CD14-positive monocyte (primary cell): ENCODE measurements at regions not wholly inside any gene's neighbourhood (a gene's known extent, or its start where the extent isn't known, plus 50 kb on each side); places are given as distances from the start of the nearest gene placed in this dataset.

ENCODE experiments used
- DNase-seq, 3 donors: peaks; one replicate each; pipeline ENCODE4 v3.0.0-alpha.2; 2011 to 2022
- H2AFZ ChIP-seq: 2 replicates; pipeline ENCODE4 v1.6.0; 2012; ENCODE audit warnings: mild to moderate bottlenecking, low read depth, low read length, inconsistent platforms; ENCODE audit not compliant: insufficient read depth, poor library complexity, severe bottlenecking
- H3K27ac ChIP-seq, 2 donors: 1 replicate in 1 of 2; 2 replicates in 1 of 2; pipeline ENCODE4 v1.5.1; 2012 to 2013; ENCODE audit warnings: low read length in 2 of 2, control low read depth in 1 of 2, inconsistent platforms in 1 of 2, low read depth in 1 of 2, mild to moderate bottlenecking in 1 of 2
- H3K27me3 ChIP-seq, 2 donors: one replicate each; pipeline versions ENCODE4 v1.6.0 to v1.6.1; 2011 to 2013; ENCODE audit warnings: low read length in 2 of 2; ENCODE audit not compliant: control insufficient read depth in 2 of 2, insufficient read depth in 2 of 2
- H3K36me3 ChIP-seq, 2 donors: replicated peaks in 1 of 2; 1 replicate in 1 of 2; 2 replicates in 1 of 2; pipeline versions ENCODE4 v1.5.1 to v1.6.1; 2012 to 2013; ENCODE audit warnings: low read length in 2 of 2, control low read depth in 1 of 2, inconsistent platforms in 1 of 2, mild to moderate bottlenecking in 1 of 2; ENCODE audit not compliant: insufficient read depth in 2 of 2, control insufficient read depth in 1 of 2
- H3K4me1 ChIP-seq, 2 donors: 1 replicate in 1 of 2; 2 replicates in 1 of 2; pipeline versions ENCODE4 v1.5.1 to v1.6.1; 2012 to 2013; ENCODE audit warnings: low read length in 2 of 2, control low read depth in 1 of 2, inconsistent platforms in 1 of 2, mild to moderate bottlenecking in 1 of 2, moderate library complexity in 1 of 2; ENCODE audit not compliant: insufficient read depth in 2 of 2, control insufficient read depth in 1 of 2
- H3K4me2 ChIP-seq: replicated peaks from 2 replicates; pipeline ENCODE3; 2012; ENCODE audit warnings: low read length, moderate library complexity, mild to moderate bottlenecking; ENCODE audit not compliant: poor library complexity, severe bottlenecking; ENCODE audit errors: extremely low read depth
- H3K4me3 ChIP-seq, 3 experiments: fragments of 200-600 bp in 1 of 3; sonication (generic) in 1 of 3; replicated peaks in 1 of 3; 1 replicate in 2 of 3; 2 replicates in 1 of 3; pipeline ENCODE4 v1.5.1; 2011 to 2013; ENCODE audit warnings: low read length in 3 of 3, mild to moderate bottlenecking in 3 of 3, control low read depth in 2 of 3, low read depth in 2 of 3, inconsistent platforms in 1 of 3, moderate library complexity in 1 of 3
- H3K79me2 ChIP-seq: 2 replicates; pipeline ENCODE4 v1.6.0; 2012; ENCODE audit warnings: mild to moderate bottlenecking, control low read depth, inconsistent platforms, low read length, moderate library complexity; ENCODE audit not compliant: insufficient read depth
- H3K9ac ChIP-seq: 2 replicates; pipeline ENCODE4 v1.6.0; 2017; ENCODE audit warnings: low read length, mild to moderate bottlenecking; ENCODE audit not compliant: insufficient read depth, poor library complexity, severe bottlenecking
- H3K9me3 ChIP-seq, 2 donors: replicated peaks in 1 of 2; 1 replicate in 1 of 2; 2 replicates in 1 of 2; pipeline versions ENCODE4 v1.5.1 to v1.6.1; 2012 to 2013; ENCODE audit warnings: low read length in 2 of 2, control low read depth in 1 of 2; ENCODE audit not compliant: control insufficient read depth in 1 of 2, insufficient read depth in 1 of 2
- H4K20me1 ChIP-seq: 2 replicates; pipeline ENCODE4 v1.6.0; 2012; ENCODE audit warnings: mild to moderate bottlenecking, low read length, control low read depth, moderate library complexity; ENCODE audit not compliant: insufficient read depth
- H3K27ac Mint-ChIP-seq, 7 donors: one replicate each; pipeline ENCODE4 v1.8.0; 2020; ENCODE audit warnings: mild to moderate bottlenecking in 7 of 7, mixed read lengths in 7 of 7, moderate library complexity in 6 of 7, inconsistent platforms in 2 of 7
- H3K27me3 Mint-ChIP-seq, 3 donors: one replicate each; pipeline ENCODE4 v1.8.0; 2021 to 2022; ENCODE audit warnings: low read depth in 3 of 3, mild to moderate bottlenecking in 3 of 3, mixed read lengths in 3 of 3, moderate library complexity in 3 of 3, inconsistent platforms in 1 of 3
- H3K36me3 Mint-ChIP-seq, 2 donors: one replicate each; pipeline ENCODE4 v1.8.0; 2020; ENCODE audit warnings: mixed read lengths in 2 of 2, inconsistent platforms in 1 of 2, mild to moderate bottlenecking in 1 of 2
- H3K4me1 Mint-ChIP-seq: one replicate; pipeline ENCODE4 v1.8.0; 2020; ENCODE audit warnings: mild to moderate bottlenecking, mixed read lengths
- H3K4me3 Mint-ChIP-seq, 2 donors: one replicate each; pipeline ENCODE4 v1.8.0; 2020; ENCODE audit warnings: mild to moderate bottlenecking in 2 of 2, mixed read lengths in 2 of 2, moderate library complexity in 1 of 2
- H3K9me3 Mint-ChIP-seq, 7 donors: one replicate each; pipeline ENCODE4 v1.8.0; 2020 to 2022; ENCODE audit warnings: mixed read lengths in 7 of 7, mild to moderate bottlenecking in 6 of 7, moderate library complexity in 6 of 7, inconsistent platforms in 2 of 7
- CTCF ChIP-seq: fragments of 200-600 bp; IDR thresholded peaks from one replicate; pipeline ENCODE4 v1.8.0; 2022; ENCODE audit warnings: antibody characterized with exemption, mild to moderate bottlenecking
- WGBS: methylation state at CpG from one replicate; pipeline ENCODE4 v1.1.5; 2013; ENCODE audit warnings: missing lambda C conversion rate; ENCODE audit not compliant: insufficient coverage; 5-methylcytosine and 5-hydroxymethylcytosine counted together
- intact Hi-C, 2 donors: fragments of 100-400 bp; cut with micrococcal nuclease; formaldehyde crosslinking; loops; one replicate each; pipeline versions ENCODE4 v1.15.0 to v1.15.1; 2023

GRCh38 chr6:79373880-79374279 lies 139.4 kb upstream of the HMGN3 start:
- no peaks in the 10 kb centered on the region for H4K20me1 ChIP-seq
- Mint-ChIP-seq H3K9me3 (peaks cover 0 to 6% (median 3%) of the 10 kb centered on the region in 7 donors), H3K36me3 (no peaks in the 10 kb centered on the region), H3K27me3 (peaks cover 0 to 2% (median 0%) of the 10 kb centered on the region in 3 donors), H3K4me3 (no peak overlapping the region), H3K27ac (no peak overlapping the region), H3K4me1 (no peaks in the 10 kb centered on the region)
- no peak for DNase-seq
- H3K79me2 ChIP-seq: no peaks in the 10 kb centered on the region
- intact Hi-C loops: no loop called here
- 80% methylated on average over 1 of the region's 3 CpGs for WGBS
- no peak overlapping the region for H3K27ac ChIP-seq
- H3K4me3 ChIP-seq: no peak overlapping the region
- no peaks in the 10 kb centered on the region for H3K36me3 ChIP-seq
- no peak overlapping the region for H3K4me2 ChIP-seq
- peaks cover under 1 to 4% of the 10 kb centered on the region in 2 donors for H3K9me3 ChIP-seq
- no peak overlapping the region for H2AFZ ChIP-seq
- no peaks in the 10 kb centered on the region for H3K4me1 ChIP-seq
- H3K9ac ChIP-seq: no peak overlapping the region
- TF ChIP-seq CTCF: no peak
- H3K27me3 ChIP-seq: no peaks in the 10 kb centered on the region

- no peak for DNase-seq
- Histone ChIP-seq H3K4me3 (no peak overlapping the region), H3K36me3 (no peaks in the 10 kb centered on the region), H3K4me2 (no peak overlapping the region), H3K27ac (no peak overlapping the region), H3K9ac (no peak overlapping the region), H4K20me1 (no peaks in the 10 kb centered on the region), H3K27me3 (no peaks in the 10 kb centered on the region), H3K79me2 (no peaks in the 10 kb centered on the region), H2AFZ (no peak overlapping the region), H3K9me3 (peaks cover 6 to 10% of the 10 kb centered on the region in 2 donors), H3K4me1 (no peaks in the 10 kb centered on the region)
- WGBS: no CpG with 5 or more reads among the region's 3 CpGs
- peaks cover 0 to 9% (median 6%) of the 10 kb centered on the region in 7 donors for H3K9me3 Mint-ChIP-seq
- H3K27ac Mint-ChIP-seq: no peak overlapping the region
- H3K27me3 Mint-ChIP-seq: peaks cover 0 to 2% (median 0%) of the 10 kb centered on the region in 3 donors
- intact Hi-C loops: no loop called here
- H3K4me1 Mint-ChIP-seq: no peaks in the 10 kb centered on the region
- TF ChIP-seq CTCF: no peak
- H3K36me3 Mint-ChIP-seq: no peaks in the 10 kb centered on the region
- H3K4me3 Mint-ChIP-seq: no peak overlapping the region
Measured at GRCh38 chr6:79373246-79373645, 138.8 kb upstream of the HMGN3 start.
